ENCODE measurements at regions not wholly inside any gene's neighbourhood (a gene's known extent, or its start where the extent isn't known, plus 50 kb on each side); places are given as distances from the start of the nearest gene placed in this dataset.

DNA sequence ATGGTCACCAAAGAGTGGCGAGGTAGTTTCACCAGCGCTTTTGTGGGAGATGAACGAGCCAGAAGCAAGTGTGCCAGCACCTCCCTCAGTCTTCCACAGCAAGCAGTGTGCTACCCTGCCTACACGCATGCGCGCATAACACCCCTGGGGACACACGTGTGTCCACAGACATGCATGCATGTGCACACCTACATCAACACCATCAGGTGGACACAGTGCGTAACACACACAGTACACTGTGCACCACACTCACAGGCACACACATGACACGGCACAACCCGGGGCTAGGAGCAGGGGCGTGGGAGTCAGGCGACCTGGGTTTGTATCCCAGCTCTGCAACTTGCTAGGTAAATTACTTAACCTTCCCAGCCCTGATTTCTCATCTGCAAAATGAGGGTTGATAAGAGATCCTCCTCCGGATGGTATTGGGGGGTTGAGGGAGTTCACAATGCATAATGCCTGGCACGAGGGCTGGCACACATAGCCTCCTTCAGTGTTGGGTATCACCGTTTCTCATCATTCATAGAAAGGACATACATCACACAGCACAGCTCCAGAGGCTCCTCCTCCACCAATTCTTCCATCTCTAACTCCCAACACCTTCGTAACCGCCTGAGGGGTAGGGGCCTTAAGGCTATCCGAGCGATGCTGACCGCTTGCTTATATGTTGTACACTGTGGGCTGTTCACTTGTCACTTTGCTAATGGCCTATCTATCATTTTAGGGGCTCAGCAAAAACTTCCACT is 174.9 kb downstream of the SMAD6 start:
- Histone ChIP-seq H3K9ac (ENCODE audit: low read depth, low read length, poor library complexity, severe bottlenecking) (no peak overlapping the region), H2AFZ (ENCODE audit: low read length) (no peak overlapping the region), H3K4me2 (ENCODE audit: low read depth, low read length, poor library complexity, severe bottlenecking) (no peak overlapping the region), H3K9me2 (replicated peaks; ENCODE audit: low read depth, low read length) (no peaks in the 10 kb centered on the region), H4K20me1 (ENCODE audit: insufficient read depth, low read length, poor library complexity, severe bottlenecking) (no peaks in the 10 kb centered on the region), H3K4me3 (ENCODE audit: low read length, poor library complexity, severe bottlenecking) (no peak overlapping the region), H3K9me3 (ENCODE audit: insufficient read depth, low read depth, low read length) (no peaks in the 10 kb centered on the region), H3K36me3 (ENCODE audit: insufficient read depth, low read length) (no peaks in the 10 kb centered on the region), H3F3A (ENCODE audit: low read depth) (no peaks in the 10 kb centered on the region), H3K27me3 (ENCODE audit: insufficient read depth, low read length, poor library complexity, severe bottlenecking) (no peaks in the 10 kb centered on the region), H3K4me1 (ENCODE audit: insufficient read depth, low read length, poor library complexity, severe bottlenecking) (peaks cover 5% of the 10 kb centered on the region), H3K79me2 (ENCODE audit: insufficient read depth, low read length) (no peaks in the 10 kb centered on the region)
- no peak for TF ChIP-seq EZH2phosphoT487 (IDR thresholded peaks at IDR 0.05; ENCODE audit: borderline replicate concordance)
- TF ChIP-seq, protein P1, sequence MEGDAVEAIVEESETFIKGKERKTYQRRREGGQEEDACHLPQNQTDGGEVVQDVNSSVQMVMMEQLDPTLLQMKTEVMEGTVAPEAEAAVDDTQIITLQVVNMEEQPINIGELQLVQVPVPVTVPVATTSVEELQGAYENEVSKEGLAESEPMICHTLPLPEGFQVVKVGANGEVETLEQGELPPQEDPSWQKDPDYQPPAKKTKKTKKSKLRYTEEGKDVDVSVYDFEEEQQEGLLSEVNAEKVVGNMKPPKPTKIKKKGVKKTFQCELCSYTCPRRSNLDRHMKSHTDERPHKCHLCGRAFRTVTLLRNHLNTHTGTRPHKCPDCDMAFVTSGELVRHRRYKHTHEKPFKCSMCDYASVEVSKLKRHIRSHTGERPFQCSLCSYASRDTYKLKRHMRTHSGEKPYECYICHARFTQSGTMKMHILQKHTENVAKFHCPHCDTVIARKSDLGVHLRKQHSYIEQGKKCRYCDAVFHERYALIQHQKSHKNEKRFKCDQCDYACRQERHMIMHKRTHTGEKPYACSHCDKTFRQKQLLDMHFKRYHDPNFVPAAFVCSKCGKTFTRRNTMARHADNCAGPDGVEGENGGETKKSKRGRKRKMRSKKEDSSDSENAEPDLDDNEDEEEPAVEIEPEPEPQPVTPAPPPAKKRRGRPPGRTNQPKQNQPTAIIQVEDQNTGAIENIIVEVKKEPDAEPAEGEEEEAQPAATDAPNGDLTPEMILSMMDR (conservative IDR thresholded peaks at IDR 0.05; ENCODE audit: low read length), result no peak

- H3K79me2 ChIP-seq (ENCODE audit: insufficient read depth, low read length), result no peaks in the 10 kb centered on the region
- H2AFZ ChIP-seq (ENCODE audit: low read length), result no peak overlapping the region
- no peak overlapping the region for H3K9ac ChIP-seq (ENCODE audit: low read depth, low read length, poor library complexity, severe bottlenecking)
- no peaks in the 10 kb centered on the region for H3K27me3 ChIP-seq (ENCODE audit: insufficient read depth, low read length, poor library complexity, severe bottlenecking)
- H3K4me3 ChIP-seq (ENCODE audit: low read length, poor library complexity, severe bottlenecking), result no peak overlapping the region
- H3K36me3 ChIP-seq (ENCODE audit: insufficient read depth, low read length), result no peaks in the 10 kb centered on the region
- no peaks in the 10 kb centered on the region for H4K20me1 ChIP-seq (ENCODE audit: insufficient read depth, low read length, poor library complexity, severe bottlenecking)
- TF ChIP-seq, protein P1 (conservative IDR thresholded peaks at IDR 0.05; ENCODE audit: low read length), result no peak
- TF ChIP-seq EZH2phosphoT487 (IDR thresholded peaks at IDR 0.05; ENCODE audit: borderline replicate concordance), result no peak
- no peaks in the 10 kb centered on the region for H3K9me2 ChIP-seq (replicated peaks; ENCODE audit: low read depth, low read length)
- H3F3A ChIP-seq (ENCODE audit: low read depth), result no peaks in the 10 kb centered on the region
- no peaks in the 10 kb centered on the region for H3K9me3 ChIP-seq (ENCODE audit: insufficient read depth, low read depth, low read length)
- no peak overlapping the region for H3K4me2 ChIP-seq (ENCODE audit: low read depth, low read length, poor library complexity, severe bottlenecking)
- peaks cover 5% of the 10 kb centered on the region for H3K4me1 ChIP-seq (ENCODE audit: insufficient read depth, low read length, poor library complexity, severe bottlenecking)
These were observed 175.6 kb downstream of the SMAD6 start for GRCh38 chr15:66877477-66878271.

GRCh38 chr15:66878761-66879160 is 176.7 kb downstream of the SMAD6 start:
- TF ChIP-seq EZH2phosphoT487 (IDR thresholded peaks at IDR 0.05; ENCODE audit: borderline replicate concordance), result no peak
- TF ChIP-seq, protein P1 (conservative IDR thresholded peaks at IDR 0.05; ENCODE audit: low read length), result no peak
- Histone ChIP-seq H3K4me1 (ENCODE audit: insufficient read depth, low read length, poor library complexity, severe bottlenecking) (peaks cover 5% of the 10 kb centered on the region), H3K79me2 (ENCODE audit: insufficient read depth, low read length) (no peaks in the 10 kb centered on the region), H3K4me2 (ENCODE audit: low read depth, low read length, poor library complexity, severe bottlenecking) (no peak overlapping the region), H3K36me3 (ENCODE audit: insufficient read depth, low read length) (no peaks in the 10 kb centered on the region), H3K4me3 (ENCODE audit: low read length, poor library complexity, severe bottlenecking) (no peak overlapping the region), H2AFZ (ENCODE audit: low read length) (no peak overlapping the region), H3F3A (ENCODE audit: low read depth) (no peaks in the 10 kb centered on the region), H3K9ac (ENCODE audit: low read depth, low read length, poor library complexity, severe bottlenecking) (no peak overlapping the region), H4K20me1 (ENCODE audit: insufficient read depth, low read length, poor library complexity, severe bottlenecking) (no peaks in the 10 kb centered on the region), H3K27me3 (ENCODE audit: insufficient read depth, low read length, poor library complexity, severe bottlenecking) (no peaks in the 10 kb centered on the region), H3K9me3 (ENCODE audit: insufficient read depth, low read depth, low read length) (no peaks in the 10 kb centered on the region), H3K9me2 (replicated peaks; ENCODE audit: low read depth, low read length) (no peaks in the 10 kb centered on the region)
